GM18508 (cell line): ENCODE measurements at regions not wholly inside any gene's neighbourhood (a gene's known extent, or its start where the extent isn't known, plus 50 kb on each side); places are given as distances from the start of the nearest gene placed in this dataset.
"Not testable (repeated sequence)": the region's sequence is repeated elsewhere in the genome, so short reads cannot be mapped to it uniquely, and the experiment has no call there.

Source experiments
- ATAC-seq: cut with Tn5 transposase; IDR thresholded peaks from one replicate; pipeline ENCODE4 v1.9.1; 2021; ENCODE audit warnings: moderate number of reproducible peaks; ENCODE audit not compliant: insufficient read depth, unreplicated experiment

- ATAC-seq, result no peak
Measured at GRCh38 chr2:38243186-38243880, 133.7 kb downstream of the ATL2 start.

- ATAC-seq, result no peak
Measured at GRCh38 chr2:38239452-38239851, 137.6 kb downstream of the ATL2 start.

- not testable (repeated sequence) for ATAC-seq
Measured at GRCh38 chr2:38238705-38239104, 138.4 kb downstream of the ATL2 start.

GRCh38 chr2:38237311-38237710 lies 139.8 kb downstream of the ATL2 start:
- no peak for ATAC-seq

- ATAC-seq, result no peak
Measured at GRCh38 chr2:38233231-38233983, 143.7 kb downstream of the ATL2 start.

DNA sequence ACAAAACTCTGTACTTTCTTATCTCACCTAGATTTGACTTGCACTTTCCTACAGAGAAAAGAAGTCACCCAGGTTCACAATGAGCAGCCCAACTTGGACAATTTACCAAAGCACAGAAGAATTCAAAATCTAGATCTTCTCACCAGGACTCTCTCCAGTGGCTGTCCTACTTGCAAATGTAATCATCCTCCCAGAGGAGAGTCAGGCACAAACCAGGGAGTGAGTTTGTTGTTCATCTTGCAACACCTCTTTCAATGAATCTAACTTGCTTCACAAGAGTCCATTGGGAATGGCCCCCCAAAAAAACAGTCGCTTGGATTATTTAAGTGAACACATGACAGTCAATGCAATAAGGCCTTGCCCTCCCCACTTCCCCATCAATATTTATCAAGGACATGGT lies 144.6 kb downstream of the ATL2 start:
- no peak for ATAC-seq

- ATAC-seq, result no peak
Measured at GRCh38 chr2:38230756-38231155, 146.3 kb downstream of the ATL2 start.

- no peak for ATAC-seq
Measured at GRCh38 chr2:38228753-38229152, 148.3 kb downstream of the ATL2 start.

DNA sequence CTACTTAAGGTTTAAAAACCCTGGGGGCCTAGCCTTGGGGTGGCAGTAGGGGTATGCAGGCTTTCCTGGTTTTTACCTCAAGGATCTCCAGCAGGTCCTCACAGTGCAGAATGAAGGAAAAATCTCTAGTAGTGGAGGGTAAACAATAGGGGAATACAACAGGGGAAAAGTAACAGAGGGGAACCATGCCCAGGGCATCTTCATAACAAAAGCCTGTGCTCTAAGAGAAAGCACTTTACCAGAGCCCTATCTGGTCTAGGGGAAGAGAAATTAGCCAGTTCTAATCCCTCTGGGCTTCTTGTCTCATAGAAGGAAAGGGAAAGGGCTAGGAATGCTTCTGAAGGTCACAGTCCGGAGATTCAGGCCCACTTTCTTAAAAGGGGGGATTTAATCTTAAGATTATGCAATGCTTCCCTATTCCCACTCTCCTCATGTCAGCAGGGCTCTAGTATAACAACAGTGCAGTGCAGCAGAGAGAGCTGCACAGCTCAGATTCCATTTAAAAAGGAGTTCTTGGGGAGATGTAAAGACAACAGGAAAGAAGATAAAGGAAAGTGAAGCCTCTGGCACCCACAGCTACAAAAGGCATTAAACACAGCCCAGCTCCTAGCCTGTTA lies 149.0 kb upstream of the CYP1B1 start:
- ATAC-seq, result no peak

- no peak for ATAC-seq
Measured at GRCh38 chr2:38224181-38224580, 148.2 kb upstream of the CYP1B1 start.

DNA sequence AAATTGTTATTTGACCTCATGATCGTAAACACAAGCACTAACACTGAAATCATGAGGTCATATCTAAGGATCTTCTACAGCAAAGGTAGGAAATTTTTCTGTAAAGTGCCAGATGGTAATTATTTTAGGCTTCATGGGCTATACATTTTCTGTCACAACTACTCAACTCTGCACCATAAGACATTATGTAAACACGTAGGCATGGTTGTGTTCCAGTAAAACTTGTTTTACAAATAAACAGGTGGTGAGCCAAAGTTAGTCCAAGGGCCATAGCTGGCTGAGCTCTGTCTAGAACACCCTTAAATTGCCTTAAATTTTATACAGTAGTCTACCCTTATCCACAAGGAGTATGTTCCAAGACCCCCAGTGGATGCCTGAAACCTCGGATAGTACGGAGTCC lies 147.3 kb upstream of the CYP1B1 start:
- no peak for ATAC-seq

GRCh38 chr2:38220164-38220563 lies 144.2 kb upstream of the CYP1B1 start:
- ATAC-seq, result no peak

DNA sequence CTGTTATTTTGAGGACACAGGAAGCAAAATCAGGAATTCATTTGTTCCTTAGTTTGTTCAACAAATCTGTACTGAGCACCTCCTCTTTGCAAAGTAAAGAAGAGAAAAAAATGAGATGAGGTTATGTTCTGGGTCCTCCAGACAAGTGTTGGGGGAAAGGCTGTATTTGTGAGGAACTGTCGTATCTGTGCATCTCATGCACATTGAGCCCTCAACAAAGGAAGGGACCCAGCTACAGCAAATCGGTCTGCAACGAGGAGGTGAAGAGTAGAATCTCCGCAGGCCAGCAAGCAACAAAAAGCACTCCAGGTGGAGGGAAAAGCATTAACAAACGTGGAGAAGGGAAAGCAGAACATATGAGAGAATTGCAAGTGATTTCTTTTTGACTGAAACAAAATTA lies 143.0 kb upstream of the CYP1B1 start:
- no peak for ATAC-seq

GRCh38 chr2:38218591-38218991 lies 142.6 kb upstream of the CYP1B1 start:
- no peak for ATAC-seq

- no peak for ATAC-seq
Measured at GRCh38 chr2:38217401-38218188, 141.6 kb upstream of the CYP1B1 start.

- no peak for ATAC-seq
Measured at GRCh38 chr2:38216886-38217285, 140.9 kb upstream of the CYP1B1 start.

DNA sequence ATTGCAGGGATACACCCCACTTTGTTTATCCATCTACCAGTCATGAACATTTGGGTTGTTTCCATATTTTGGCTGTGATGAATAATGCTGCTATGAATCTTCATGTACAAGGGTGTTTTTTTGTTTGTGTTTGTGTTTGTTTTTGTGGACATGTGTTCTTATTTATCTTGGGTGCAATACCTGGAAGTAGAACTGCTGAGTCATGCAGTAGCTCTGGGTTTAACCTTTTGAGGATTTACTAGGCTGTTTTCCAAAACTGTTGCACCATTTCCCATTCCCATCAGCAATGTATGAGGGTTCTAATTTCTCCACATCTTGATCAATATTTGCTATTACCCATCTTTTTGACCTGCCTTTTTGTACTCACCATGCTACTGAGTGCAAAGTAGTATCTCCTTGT lies 140.0 kb upstream of the CYP1B1 start:
- ATAC-seq, result no peak

DNA sequence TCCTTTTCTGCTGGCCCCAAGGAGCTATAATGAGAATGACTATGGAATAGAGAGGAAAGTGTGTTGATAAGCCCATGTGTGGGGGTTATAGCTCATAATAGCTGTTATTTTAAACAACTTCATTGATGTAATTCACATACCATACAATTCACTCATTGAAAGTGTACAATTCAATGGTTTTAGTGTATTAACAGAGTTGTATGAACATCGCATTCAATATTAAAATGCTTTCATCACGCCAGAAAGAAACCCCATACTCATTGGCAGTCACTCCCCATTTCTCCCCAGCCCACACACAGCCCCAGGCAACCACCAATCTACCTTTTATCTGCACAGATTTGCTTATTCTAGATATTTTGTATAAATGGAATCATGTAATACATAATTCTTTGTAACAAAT lies 139.6 kb upstream of the CYP1B1 start:
- no peak for ATAC-seq

- no peak for ATAC-seq
Measured at GRCh38 chr2:38214209-38214717, 138.3 kb upstream of the CYP1B1 start.

GRCh38 chr2:38213619-38214167 lies 137.7 kb upstream of the CYP1B1 start:
- ATAC-seq, result no peak
